Right lobe of liver (tissue), 4 donors: ENCODE measurements at regions not wholly inside any gene's neighbourhood (a gene's known extent, or its start where the extent isn't known, plus 50 kb on each side); places are given as distances from the start of the nearest gene placed in this dataset.

ENCODE experiments used
- CTCF ChIP-seq, 4 donors: fragments of 200-600 bp in 3 of 4; fragments of 450-650 bp in 1 of 4; IDR thresholded peaks; one replicate each; pipeline versions ENCODE4 v1.5.1 to v1.8.0; 2016 to 2022; ENCODE audit warnings: antibody characterized with exemption in 4 of 4, mild to moderate bottlenecking in 2 of 4
- POLR2A ChIP-seq: fragments of 450-650 bp; IDR thresholded peaks from one replicate; pipeline ENCODE4 v1.6.1; 2017; ENCODE audit warnings: antibody characterized with exemption, mild to moderate bottlenecking
- donor health status: DM: no; HTN: no; CAD: no.
- donor health status: DM: no; HTN: no; CAD: no.
- donor health status: DM: no; HTN: yes; CAD: no.

- TF ChIP-seq CTCF (IDR thresholded peaks at IDR 0.05) (no peak), POLR2A (no peak)
Observed at GRCh38 chr6:168834801-168835200, 393.8 kb downstream of the SMOC2 start.
